ENCODE measurements at regions not wholly inside any gene's neighbourhood (a gene's known extent, or its start where the extent isn't known, plus 50 kb on each side); places are given as distances from the start of the nearest gene placed in this dataset.

DNA sequence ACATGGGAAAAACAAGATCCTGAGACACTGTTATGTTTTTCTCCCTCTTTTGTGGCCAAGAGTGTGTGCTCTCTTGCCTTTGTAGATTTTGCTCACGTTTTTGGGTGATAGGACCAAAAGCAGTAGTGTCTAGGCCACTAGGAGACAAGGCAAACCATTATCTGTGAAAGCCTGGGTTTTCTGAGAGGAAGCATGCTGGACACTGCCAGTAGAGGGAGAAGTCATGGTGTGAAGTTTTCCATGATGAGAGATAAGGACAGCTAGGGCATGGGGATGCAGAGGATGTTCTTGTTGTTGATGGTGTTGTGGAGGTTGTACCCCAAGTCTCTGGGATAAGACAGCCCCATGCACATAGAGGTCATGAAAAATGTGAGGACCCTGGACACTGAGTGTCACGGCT is 285.3 kb downstream of the SOX11 start:
- H3K4me3 ChIP-seq (ENCODE audit: low read depth, low read length): no peak overlapping the region
- TF ChIP-seq, protein P1, sequence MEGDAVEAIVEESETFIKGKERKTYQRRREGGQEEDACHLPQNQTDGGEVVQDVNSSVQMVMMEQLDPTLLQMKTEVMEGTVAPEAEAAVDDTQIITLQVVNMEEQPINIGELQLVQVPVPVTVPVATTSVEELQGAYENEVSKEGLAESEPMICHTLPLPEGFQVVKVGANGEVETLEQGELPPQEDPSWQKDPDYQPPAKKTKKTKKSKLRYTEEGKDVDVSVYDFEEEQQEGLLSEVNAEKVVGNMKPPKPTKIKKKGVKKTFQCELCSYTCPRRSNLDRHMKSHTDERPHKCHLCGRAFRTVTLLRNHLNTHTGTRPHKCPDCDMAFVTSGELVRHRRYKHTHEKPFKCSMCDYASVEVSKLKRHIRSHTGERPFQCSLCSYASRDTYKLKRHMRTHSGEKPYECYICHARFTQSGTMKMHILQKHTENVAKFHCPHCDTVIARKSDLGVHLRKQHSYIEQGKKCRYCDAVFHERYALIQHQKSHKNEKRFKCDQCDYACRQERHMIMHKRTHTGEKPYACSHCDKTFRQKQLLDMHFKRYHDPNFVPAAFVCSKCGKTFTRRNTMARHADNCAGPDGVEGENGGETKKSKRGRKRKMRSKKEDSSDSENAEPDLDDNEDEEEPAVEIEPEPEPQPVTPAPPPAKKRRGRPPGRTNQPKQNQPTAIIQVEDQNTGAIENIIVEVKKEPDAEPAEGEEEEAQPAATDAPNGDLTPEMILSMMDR (IDR thresholded peaks at IDR 0.05; ENCODE audit: borderline replicate concordance, insufficient read depth, low read depth, low read length): 0 out of 2 replicates have a peak, but pooled peaks have one; percentile 7

GRCh38 chr2:5978131-5978751 is 286.1 kb downstream of the SOX11 start:
- H3K4me3 ChIP-seq (ENCODE audit: low read depth, low read length): no peak overlapping the region
- TF ChIP-seq, protein P1 (IDR thresholded peaks at IDR 0.05; ENCODE audit: borderline replicate concordance, insufficient read depth, low read depth, low read length): no peak

DNA sequence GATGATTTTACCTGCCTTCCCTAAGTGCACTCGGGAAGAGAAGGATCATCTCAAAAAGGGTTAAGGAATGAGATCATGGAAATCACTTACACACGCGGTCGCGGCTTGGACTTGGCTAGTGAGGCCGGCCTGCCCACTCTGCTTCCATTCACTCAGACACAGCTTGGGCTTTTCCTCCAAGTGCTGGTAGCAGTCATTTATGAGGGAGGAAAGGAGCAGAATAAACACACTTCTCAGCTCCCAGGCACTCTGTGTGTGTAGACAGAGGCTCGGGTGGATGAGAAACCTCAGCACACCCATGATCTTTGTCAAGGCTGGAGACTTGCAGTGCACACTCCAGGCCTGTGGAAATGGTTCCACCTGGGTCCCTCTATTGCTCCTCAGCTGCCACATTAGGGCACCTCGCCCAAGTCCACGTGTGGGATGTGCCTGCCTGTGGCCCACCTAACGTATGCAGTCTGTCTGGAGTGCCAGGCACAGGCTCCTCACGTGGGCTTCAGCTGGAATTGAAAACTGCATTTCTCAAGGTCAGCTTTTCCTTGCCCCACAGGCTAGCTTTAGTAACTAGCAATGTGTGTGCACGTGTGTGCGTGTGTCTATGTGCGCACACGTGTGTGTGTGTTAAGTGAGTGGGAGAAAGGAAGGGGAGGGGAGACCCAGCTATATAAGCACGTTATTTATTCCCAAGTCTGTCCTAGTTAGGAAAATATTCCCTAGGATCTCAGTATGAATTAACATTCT is 288.4 kb downstream of the SOX11 start:
- no peak overlapping the region for H3K4me3 ChIP-seq (ENCODE audit: low read depth, low read length)
- TF ChIP-seq, protein P1 (IDR thresholded peaks at IDR 0.05; ENCODE audit: borderline replicate concordance, insufficient read depth, low read depth, low read length): no peak

DNA sequence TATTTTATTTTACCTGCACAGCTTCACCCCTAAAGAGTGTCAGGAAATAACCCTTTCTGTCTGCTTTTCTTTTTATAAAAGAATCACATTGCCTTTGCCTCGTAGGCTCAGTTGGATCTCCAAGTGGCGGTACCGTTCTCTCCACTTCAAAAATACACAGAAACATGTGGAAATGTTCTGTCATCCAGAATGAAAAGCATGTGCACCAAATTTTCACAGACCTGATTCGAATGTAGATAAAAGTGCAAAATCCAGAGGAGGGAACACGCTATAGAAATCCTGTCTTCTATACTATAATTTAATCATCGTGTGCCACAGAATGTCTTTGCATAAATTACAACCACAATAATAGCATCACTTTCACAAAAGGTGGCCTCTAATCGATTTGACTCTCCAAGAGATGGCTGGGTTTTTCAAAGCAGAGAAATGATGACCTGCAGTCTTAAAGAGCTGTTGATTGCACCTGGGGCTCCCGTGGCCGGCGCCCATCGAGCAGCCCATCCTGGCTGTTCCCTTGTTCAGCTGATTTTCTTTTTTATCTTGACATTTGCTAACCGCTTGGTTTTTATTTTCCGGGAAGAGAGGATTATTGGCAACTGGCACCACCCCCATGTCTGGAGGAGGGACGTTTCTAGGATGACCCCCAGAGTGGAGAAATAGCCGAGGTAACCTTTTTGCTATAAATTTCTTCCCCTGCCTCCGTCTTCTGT is 290.2 kb downstream of the SOX11 start:
- TF ChIP-seq, protein P1 (IDR thresholded peaks at IDR 0.05; ENCODE audit: borderline replicate concordance, insufficient read depth, low read depth, low read length): no peak
- no peak overlapping the region for H3K4me3 ChIP-seq (ENCODE audit: low read depth, low read length)

DNA sequence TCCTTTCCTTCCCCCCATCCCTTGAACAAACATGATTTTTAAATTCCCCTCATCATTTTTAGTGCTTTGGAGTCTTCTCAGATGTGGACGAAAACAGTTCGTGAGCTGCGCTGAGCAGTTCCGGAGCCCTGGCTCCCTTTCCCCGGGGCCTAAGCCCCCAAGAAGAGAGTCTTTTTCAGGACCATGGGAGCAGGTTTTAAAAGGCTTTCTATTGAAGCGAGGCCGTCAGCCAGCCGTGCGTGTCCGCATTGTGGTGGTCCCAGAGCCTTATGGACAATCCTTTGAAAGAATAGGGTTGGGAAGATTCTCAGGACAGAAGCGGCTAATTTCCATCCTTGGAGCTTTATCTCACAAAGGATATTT is 290.7 kb downstream of the SOX11 start:
- H3K4me3 ChIP-seq (ENCODE audit: low read depth, low read length): no peak overlapping the region
- TF ChIP-seq, protein P1 (IDR thresholded peaks at IDR 0.05; ENCODE audit: borderline replicate concordance, insufficient read depth, low read depth, low read length): no peak

- H3K4me3 ChIP-seq (ENCODE audit: low read depth, low read length): no peak overlapping the region
- TF ChIP-seq, protein P1 (IDR thresholded peaks at IDR 0.05; ENCODE audit: borderline replicate concordance, insufficient read depth, low read depth, low read length): no peak
Observed at GRCh38 chr2:5983511-5984272, 291.5 kb downstream of the SOX11 start.

Data from GM12875 (cell line).